WTC11 (cell line): ENCODE measurements at regions not wholly inside any gene's neighbourhood (a gene's known extent, or its start where the extent isn't known, plus 50 kb on each side); places are given as distances from the start of the nearest gene placed in this dataset.

Source experiments
- ATAC-seq: fragments of 200-7000 bp; cut with Tn5 transposase; 2 replicates; pipeline ENCODE4 v1.10.0; 2021; ENCODE audit warnings: mild to moderate bottlenecking, moderate library complexity
- CTCF ChIA-PET: fragments of 300-600 bp; sonication (Branson Sonifier 250); formaldehyde crosslinking; loops from one replicate; lab custom pipeline; 2021; ENCODE audit warnings: antibody characterized with exemption; lab: Charles Lee
- POLR2A ChIA-PET: fragments of 350-600 bp; sonication (Branson Sonifier 250); formaldehyde crosslinking; loops from one replicate; lab custom pipeline; 2021; ENCODE audit warnings: antibody characterized with exemption; lab: Charles Lee
- DNase-seq: peaks from one replicate; pipeline ENCODE4 v3.0.0; 2021; ENCODE audit warnings: low spot score
- H3K27ac Mint-ChIP-seq: 2 replicates; pipeline ENCODE4 v1.8.0; 2021; ENCODE audit warnings: mixed read lengths
- H3K27me3 Mint-ChIP-seq: 2 replicates; pipeline ENCODE4 v1.8.0; 2021; ENCODE audit warnings: low read depth, mild to moderate bottlenecking, moderate library complexity, mixed read lengths
- H3K36me3 Mint-ChIP-seq: 2 replicates; pipeline ENCODE4 v1.8.0; 2021; ENCODE audit warnings: mixed read lengths
- H3K4me1 Mint-ChIP-seq: 2 replicates; pipeline ENCODE4 v1.8.0; 2022; ENCODE audit warnings: mixed read lengths
- H3K4me3 Mint-ChIP-seq: 2 replicates; pipeline ENCODE4 v1.8.0; 2021; ENCODE audit warnings: mild to moderate bottlenecking, moderate library complexity, mixed read lengths
- H3K9me3 Mint-ChIP-seq: 2 replicates; pipeline ENCODE4 v1.8.0; 2021; ENCODE audit warnings: mixed read lengths
- ATF3 ChIP-seq: sonication (generic); formaldehyde crosslinking; conservative IDR thresholded peaks from 2 replicates; pipeline ENCODE4 v1.8.1; 2022; ENCODE audit warnings: mild to moderate bottlenecking, missing genetic modification reagents
- CREB1 ChIP-seq: sonication (generic); formaldehyde crosslinking; IDR thresholded peaks from 2 replicates; pipeline ENCODE4 v1.8.0; 2023; ENCODE audit warnings: mild to moderate bottlenecking, missing genetic modification reagents
- E2F1 ChIP-seq: sonication (generic); formaldehyde crosslinking; IDR thresholded peaks from 2 replicates; pipeline ENCODE4 v1.8.0; 2022; ENCODE audit warnings: mild to moderate bottlenecking, missing genetic modification reagents
- E2F4 ChIP-seq: sonication (generic); formaldehyde crosslinking; IDR thresholded peaks from 2 replicates; pipeline ENCODE4 v1.8.1; 2022; ENCODE audit warnings: low read depth, mild to moderate bottlenecking, moderate library complexity, missing genetic modification reagents, borderline replicate concordance
- E2F5 ChIP-seq: sonication (generic); formaldehyde crosslinking; IDR thresholded peaks from 2 replicates; pipeline ENCODE4 v1.8.1; 2022; ENCODE audit warnings: mild to moderate bottlenecking, moderate library complexity, missing genetic modification reagents
- EMX1 ChIP-seq: fragments of 250-450 bp; sonication (Bioruptor Pico); IDR thresholded peaks from 2 replicates; pipeline ENCODE4 v1.8.0; 2021; ENCODE audit warnings: mild to moderate bottlenecking
- ESRRA ChIP-seq: sonication (generic); formaldehyde crosslinking; IDR thresholded peaks from 2 replicates; pipeline ENCODE4 v1.8.1; 2022; ENCODE audit warnings: mild to moderate bottlenecking, missing genetic modification reagents, borderline replicate concordance
- FOXJ3 ChIP-seq: sonication (generic); formaldehyde crosslinking; IDR thresholded peaks from 2 replicates; pipeline ENCODE4 v1.9.0; 2021; ENCODE audit warnings: missing genetic modification reagents, mild to moderate bottlenecking, borderline replicate concordance
- IRF1 ChIP-seq: sonication (generic); formaldehyde crosslinking; IDR thresholded peaks from 2 replicates; pipeline ENCODE4 v1.8.0; 2023; ENCODE audit warnings: missing genetic modification reagents
- MXD4 ChIP-seq: fragments of 250-450 bp; sonication (Bioruptor Pico); IDR thresholded peaks from 2 replicates; pipeline ENCODE4 v1.8.0; 2021; ENCODE audit warnings: mild to moderate bottlenecking, moderate library complexity, borderline replicate concordance
- NFATC4 ChIP-seq: fragments of 250-450 bp; sonication (Bioruptor Pico); IDR thresholded peaks from 2 replicates; pipeline ENCODE4 v1.9.0; 2021; ENCODE audit warnings: mild to moderate bottlenecking
- NFYB ChIP-seq: sonication (generic); formaldehyde crosslinking; conservative IDR thresholded peaks from 2 replicates; pipeline ENCODE4 v1.8.0; 2022; ENCODE audit warnings: low read depth, missing genetic modification reagents
- PRDM15 ChIP-seq: sonication (generic); formaldehyde crosslinking; IDR thresholded peaks from 2 replicates; pipeline ENCODE4 v1.8.0; 2022; ENCODE audit warnings: missing genetic modification reagents
- SMAD4 ChIP-seq: sonication (generic); formaldehyde crosslinking; IDR thresholded peaks from 2 replicates; pipeline ENCODE4 v1.8.0; 2022; ENCODE audit warnings: mild to moderate bottlenecking, missing genetic modification reagents
- SP1 ChIP-seq: sonication (generic); formaldehyde crosslinking; conservative IDR thresholded peaks from 2 replicates; pipeline ENCODE4 v1.8.1; 2022; ENCODE audit warnings: missing genetic modification reagents
- TCF7 ChIP-seq: sonication (generic); formaldehyde crosslinking; IDR thresholded peaks from 2 replicates; pipeline ENCODE4 v1.8.0; 2022; ENCODE audit warnings: mild to moderate bottlenecking, low read depth, missing genetic modification reagents, moderate library complexity
- TEAD4 ChIP-seq: sonication (generic); formaldehyde crosslinking; IDR thresholded peaks from 2 replicates; pipeline ENCODE4 v1.8.0; 2022; ENCODE audit warnings: mild to moderate bottlenecking, missing genetic modification reagents
- USF2 ChIP-seq: sonication (generic); formaldehyde crosslinking; IDR thresholded peaks from 2 replicates; pipeline ENCODE4 v1.8.1; 2023; ENCODE audit warnings: mild to moderate bottlenecking, missing genetic modification reagents, moderate library complexity
- ZBTB43 ChIP-seq: sonication (generic); formaldehyde crosslinking; IDR thresholded peaks from 2 replicates; pipeline ENCODE4 v1.8.1; 2023; ENCODE audit warnings: mild to moderate bottlenecking, missing genetic modification reagents
- ZNF232 ChIP-seq: sonication (generic); formaldehyde crosslinking; IDR thresholded peaks from 2 replicates; pipeline ENCODE4 v1.8.0; 2022; ENCODE audit warnings: mild to moderate bottlenecking, missing genetic modification reagents

- Mint-ChIP-seq H3K4me1 (0 out of 2 replicates have a peak, but pooled peaks cover under 1% of the 10 kb centered on the region), H3K4me3 (no peak overlapping the region), H3K27ac (no peak overlapping the region), H3K36me3 (peaks cover 3% of the 10 kb centered on the region; the same call in 1 of the 2 replicates), H3K27me3 (no peaks in the 10 kb centered on the region), H3K9me3 (peaks cover 5% of the 10 kb centered on the region)
- DNase-seq: no peak
- POLR2A ChIA-PET: interaction anchor here (0.6 kb wide), 1 partner anchor 443 kb away, joined by 5 read pairs; no protein-coding TSS in a partner anchor
- ATAC-seq: no peak
- CTCF ChIA-PET: interaction anchor here (0.6 kb wide), 1 partner anchor 269 kb away, joined by 3 read pairs; no protein-coding TSS in a partner anchor
- no peak for TF ChIP-seq PRDM15 (CRISPR knock-in tag)
- TF ChIP-seq TEAD4 (CRISPR knock-in tag): no peak
- no peak for TF ChIP-seq EMX1
- TF ChIP-seq SMAD4 (CRISPR knock-in tag): no peak
- no peak for TF ChIP-seq ZNF232
- no peak for TF ChIP-seq ZBTB43 (CRISPR knock-in tag)
- TF ChIP-seq FOXJ3: no peak
- no peak for TF ChIP-seq CREB1 (CRISPR knock-in tag)
- TF ChIP-seq E2F4 (CRISPR knock-in tag): no peak
- TF ChIP-seq MXD4: no peak
Measured at GRCh38 chr10:36564433-36564832, 561.0 kb upstream of the ANKRD30A start.

- TF ChIP-seq USF2 (CRISPR knock-in tag) (no peak), E2F5 (no peak), TCF7 (no peak), NFATC4 (CRISPR knock-in tag) (no peak), ATF3 (no peak), IRF1 (CRISPR knock-in tag) (no peak), E2F1 (CRISPR knock-in tag) (no peak), SP1 (CRISPR knock-in tag) (no peak), MXD4 (no peak), ESRRA (CRISPR knock-in tag) (no peak), NFYB (no peak)
- TF ChIP-seq, all 79 proteins: peak for 0
- Mint-ChIP-seq H3K9me3 (no peaks in the 10 kb centered on the region), H3K27me3 (no peaks in the 10 kb centered on the region), H3K27ac (no peak overlapping the region), H3K36me3 (no peaks in the 10 kb centered on the region), H3K4me1 (no peaks in the 10 kb centered on the region), H3K4me3 (no peak overlapping the region)
- ATAC-seq (no peak), DNase-seq (no peak)
- POLR2A ChIA-PET: no interaction called here
- CTCF ChIA-PET: no interaction called here
Measured at GRCh38 chr10:36559412-36560400, 565.7 kb upstream of the ANKRD30A start.
